Immature natural killer cell (primary cell): ENCODE measurements at regions not wholly inside any gene's neighbourhood (a gene's known extent, or its start where the extent isn't known, plus 50 kb on each side); places are given as distances from the start of the nearest gene placed in this dataset.

Source experiments
- DNase-seq, 3 donors: peaks; one replicate each; pipeline ENCODE4 v3.0.0; 2022; ENCODE audit warnings: mixed read lengths in 1 of 3
- H3K27ac Mint-ChIP-seq, 6 donors: one replicate each; pipeline ENCODE4 v1.8.0; 2020; ENCODE audit warnings: mixed read lengths in 6 of 6, mild to moderate bottlenecking in 5 of 6, inconsistent platforms in 4 of 6, moderate library complexity in 3 of 6
- H3K27me3 Mint-ChIP-seq, 3 donors: one replicate each; pipeline ENCODE4 v1.8.0; 2020 to 2021; ENCODE audit warnings: low read depth in 3 of 3, mild to moderate bottlenecking in 3 of 3, mixed read lengths in 3 of 3, moderate library complexity in 3 of 3, inconsistent platforms in 1 of 3
- H3K36me3 Mint-ChIP-seq, 3 donors: one replicate each; pipeline ENCODE4 v1.8.0; 2020; ENCODE audit warnings: mixed read lengths in 3 of 3, inconsistent platforms in 2 of 3, mild to moderate bottlenecking in 2 of 3
- H3K4me1 Mint-ChIP-seq, 2 donors: one replicate each; pipeline ENCODE4 v1.8.0; 2020; ENCODE audit warnings: inconsistent platforms in 2 of 2, mild to moderate bottlenecking in 2 of 2, mixed read lengths in 2 of 2, moderate library complexity in 1 of 2
- H3K4me3 Mint-ChIP-seq, 5 donors: one replicate each; pipeline ENCODE4 v1.8.0; 2020; ENCODE audit warnings: mild to moderate bottlenecking in 5 of 5, mixed read lengths in 5 of 5, inconsistent platforms in 3 of 5, moderate library complexity in 3 of 5
- H3K9me3 Mint-ChIP-seq, 6 donors: one replicate each; pipeline ENCODE4 v1.8.0; 2020; ENCODE audit warnings: mild to moderate bottlenecking in 6 of 6, mixed read lengths in 6 of 6, inconsistent platforms in 4 of 6, moderate library complexity in 3 of 6

- Mint-ChIP-seq H3K27ac (no peak overlapping the region), H3K27me3 (peaks cover 4 to 10% (median 5%) of the 10 kb centered on the region in 3 donors)
- DNase-seq, result no peak
Observed at GRCh38 chr9:85156652-85157051, 487.1 kb downstream of the NTRK2 start.

GRCh38 chr9:85155352-85155751 is 485.8 kb downstream of the NTRK2 start:
- Mint-ChIP-seq H3K9me3 (no peaks in the 10 kb centered on the region), H3K36me3 (no peaks in the 10 kb centered on the region), H3K4me3 (no peak overlapping the region), H3K27me3 (peaks cover 4 to 10% (median 5%) of the 10 kb centered on the region in 3 donors), H3K4me1 (no peaks in the 10 kb centered on the region), H3K27ac (no peak overlapping the region)
- no peak for DNase-seq

More at GRCh38 chr9:85156652-85157051, 487.1 kb downstream of the NTRK2 start:
- Mint-ChIP-seq H3K9me3 (no peaks in the 10 kb centered on the region), H3K36me3 (no peaks in the 10 kb centered on the region), H3K4me3 (no peak overlapping the region), H3K4me1 (no peaks in the 10 kb centered on the region)

GRCh38 chr9:85151741-85152140 is 482.2 kb downstream of the NTRK2 start:
- H3K27me3 Mint-ChIP-seq, result peaks cover 0 to 9% (median 7%) of the 10 kb centered on the region in 3 donors
- H3K36me3 Mint-ChIP-seq, result no peaks in the 10 kb centered on the region
- no peaks in the 10 kb centered on the region for H3K9me3 Mint-ChIP-seq
- no peak overlapping the region for H3K27ac Mint-ChIP-seq
- DNase-seq, result no peak
- H3K4me3 Mint-ChIP-seq, result no peak overlapping the region
- H3K4me1 Mint-ChIP-seq, result no peaks in the 10 kb centered on the region

GRCh38 chr9:85151162-85151561 is 481.6 kb downstream of the NTRK2 start:
- no peak for DNase-seq
- H3K27me3 Mint-ChIP-seq, result peaks cover 0 to 9% (median 3%) of the 10 kb centered on the region in 3 donors
- H3K4me3 Mint-ChIP-seq, result no peak overlapping the region
- no peaks in the 10 kb centered on the region for H3K4me1 Mint-ChIP-seq
- H3K9me3 Mint-ChIP-seq, result no peaks in the 10 kb centered on the region
- H3K36me3 Mint-ChIP-seq, result no peaks in the 10 kb centered on the region
- no peak overlapping the region for H3K27ac Mint-ChIP-seq

- no peak for DNase-seq
- H3K9me3 Mint-ChIP-seq, result no peaks in the 10 kb centered on the region
- no peak overlapping the region for H3K27ac Mint-ChIP-seq
- no peak overlapping the region for H3K4me3 Mint-ChIP-seq
- H3K36me3 Mint-ChIP-seq, result no peaks in the 10 kb centered on the region
- no peaks in the 10 kb centered on the region for H3K4me1 Mint-ChIP-seq
- H3K27me3 Mint-ChIP-seq, result peaks cover 0 to 6% (median 3%) of the 10 kb centered on the region in 3 donors
Observed at GRCh38 chr9:85147046-85147640, 477.6 kb downstream of the NTRK2 start.

- Mint-ChIP-seq H3K36me3 (no peaks in the 10 kb centered on the region), H3K4me3 (no peak overlapping the region), H3K27ac (no peak overlapping the region), H3K4me1 (no peaks in the 10 kb centered on the region), H3K27me3 (peaks cover under 1 to 3% (median 2%) of the 10 kb centered on the region in 3 donors), H3K9me3 (no peaks in the 10 kb centered on the region)
- DNase-seq, result no peak
Observed at GRCh38 chr9:85142968-85143367, 473.4 kb downstream of the NTRK2 start.

- Mint-ChIP-seq H3K27me3 (peaks cover 0 to 3% (median 2%) of the 10 kb centered on the region in 3 donors), H3K4me3 (no peak overlapping the region), H3K36me3 (no peaks in the 10 kb centered on the region), H3K27ac (no peak overlapping the region), H3K4me1 (no peaks in the 10 kb centered on the region), H3K9me3 (no peaks in the 10 kb centered on the region)
- no peak for DNase-seq
Observed at GRCh38 chr9:85142496-85142911, 473.0 kb downstream of the NTRK2 start.

- no peak overlapping the region for H3K4me3 Mint-ChIP-seq
- H3K9me3 Mint-ChIP-seq, result no peaks in the 10 kb centered on the region
- peaks cover 0 to 4% (median 0%) of the 10 kb centered on the region in 3 donors for H3K27me3 Mint-ChIP-seq
- no peaks in the 10 kb centered on the region for H3K4me1 Mint-ChIP-seq
- H3K27ac Mint-ChIP-seq, result no peak overlapping the region
- H3K36me3 Mint-ChIP-seq, result no peaks in the 10 kb centered on the region
- DNase-seq, result no peak
Observed at GRCh38 chr9:85137696-85138095, 468.2 kb downstream of the NTRK2 start.

GRCh38 chr9:85136987-85137386 is 467.5 kb downstream of the NTRK2 start:
- Mint-ChIP-seq H3K9me3 (no peaks in the 10 kb centered on the region), H3K4me3 (no peak overlapping the region), H3K4me1 (no peaks in the 10 kb centered on the region), H3K36me3 (no peaks in the 10 kb centered on the region), H3K27ac (no peak overlapping the region), H3K27me3 (peaks cover 0 to 4% (median 0%) of the 10 kb centered on the region in 3 donors)
- no peak for DNase-seq

- no peak overlapping the region for H3K27ac Mint-ChIP-seq
- DNase-seq, result no peak
- no peak overlapping the region for H3K4me3 Mint-ChIP-seq
- H3K36me3 Mint-ChIP-seq, result no peaks in the 10 kb centered on the region
- H3K9me3 Mint-ChIP-seq, result no peaks in the 10 kb centered on the region
- peaks cover 0 to 4% (median 2%) of the 10 kb centered on the region in 3 donors for H3K27me3 Mint-ChIP-seq
- no peaks in the 10 kb centered on the region for H3K4me1 Mint-ChIP-seq
Observed at GRCh38 chr9:85136507-85136906, 467.0 kb downstream of the NTRK2 start.

GRCh38 chr9:85130764-85131163 is 461.2 kb downstream of the NTRK2 start:
- DNase-seq, result no peak
- no peak overlapping the region for H3K27ac Mint-ChIP-seq

GRCh38 chr9:85130260-85130659 is 460.7 kb downstream of the NTRK2 start:
- Mint-ChIP-seq H3K9me3 (no peaks in the 10 kb centered on the region), H3K27me3 (peaks cover 0 to 4% (median 0%) of the 10 kb centered on the region in 3 donors), H3K4me1 (no peaks in the 10 kb centered on the region), H3K36me3 (no peaks in the 10 kb centered on the region), H3K4me3 (no peak overlapping the region), H3K27ac (no peak overlapping the region)
- no peak for DNase-seq

More at GRCh38 chr9:85130764-85131163, 461.2 kb downstream of the NTRK2 start:
- Mint-ChIP-seq H3K4me3 (no peak overlapping the region), H3K9me3 (no peaks in the 10 kb centered on the region), H3K36me3 (no peaks in the 10 kb centered on the region), H3K27me3 (peaks cover 0 to 4% (median 0%) of the 10 kb centered on the region in 3 donors), H3K4me1 (no peaks in the 10 kb centered on the region)

- Mint-ChIP-seq H3K27ac (no peak overlapping the region), H3K27me3 (peaks cover 0 to 4% (median 0%) of the 10 kb centered on the region in 3 donors)
Observed at GRCh38 chr9:85129514-85129913, 460.0 kb downstream of the NTRK2 start.

GRCh38 chr9:85118990-85119755 is 449.6 kb downstream of the NTRK2 start:
- Mint-ChIP-seq H3K27ac (no peak overlapping the region), H3K9me3 (no peaks in the 10 kb centered on the region), H3K4me3 (no peak overlapping the region), H3K27me3 (peaks cover 3 to 8% (median 6%) of the 10 kb centered on the region in 3 donors), H3K4me1 (no peaks in the 10 kb centered on the region), H3K36me3 (no peaks in the 10 kb centered on the region)
- no peak for DNase-seq

More at GRCh38 chr9:85129514-85129913, 460.0 kb downstream of the NTRK2 start:
- DNase-seq, result no peak
- H3K36me3 Mint-ChIP-seq, result no peaks in the 10 kb centered on the region
- H3K4me3 Mint-ChIP-seq, result no peak overlapping the region
- no peaks in the 10 kb centered on the region for H3K9me3 Mint-ChIP-seq
- H3K4me1 Mint-ChIP-seq, result no peaks in the 10 kb centered on the region
